ENCODE measurements at regions not wholly inside any gene's neighbourhood (a gene's known extent, or its start where the extent isn't known, plus 50 kb on each side); places are given as distances from the start of the nearest gene placed in this dataset.

GRCh38 chr3:111362381-111363009 lies 179.5 kb upstream of the CD96 start:
- no peak for TF ChIP-seq CTCF (conservative IDR thresholded peaks at IDR 0.05; ENCODE audit: low read depth, low read length)
- no peak for DNase-seq (ENCODE audit: low read depth)
- H3K4me3 ChIP-seq (ENCODE audit: low read depth, low read length), result no peak overlapping the region

DNA sequence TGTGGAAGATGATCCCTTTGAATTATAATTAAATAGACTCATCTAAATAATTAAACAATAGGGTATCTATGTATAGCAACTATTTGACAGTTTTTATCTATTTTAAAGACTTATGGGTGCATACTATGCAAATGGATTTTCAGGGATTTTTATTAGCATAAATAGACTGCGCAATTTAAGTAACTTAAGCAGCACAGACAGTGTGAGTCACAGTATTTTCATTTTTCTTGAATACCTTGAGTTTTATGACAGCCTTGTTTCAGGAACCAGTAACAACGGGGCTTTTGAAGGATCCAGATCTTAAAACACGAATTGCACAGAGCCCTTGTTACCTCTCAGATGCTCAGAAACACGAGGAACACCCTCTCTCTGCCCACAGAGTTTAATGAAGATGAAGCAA lies 175.5 kb upstream of the CD96 start:
- TF ChIP-seq CTCF (conservative IDR thresholded peaks at IDR 0.05; ENCODE audit: low read depth, low read length), result no peak
- no peak for DNase-seq (ENCODE audit: low read depth)
- no peak overlapping the region for H3K4me3 ChIP-seq (ENCODE audit: low read depth, low read length)

GRCh38 chr3:111368056-111368455 lies 173.9 kb upstream of the CD96 start:
- TF ChIP-seq CTCF (conservative IDR thresholded peaks at IDR 0.05; ENCODE audit: low read depth, low read length), result no peak
- no peak for DNase-seq (ENCODE audit: low read depth)
- H3K4me3 ChIP-seq (ENCODE audit: low read depth, low read length), result no peak overlapping the region

- no peak for TF ChIP-seq CTCF (conservative IDR thresholded peaks at IDR 0.05; ENCODE audit: low read depth, low read length)
- DNase-seq (ENCODE audit: low read depth), result no peak
- H3K4me3 ChIP-seq (ENCODE audit: low read depth, low read length), result no peak overlapping the region
Measured at GRCh38 chr3:111369958-111370357, 172.0 kb upstream of the CD96 start.

DNA sequence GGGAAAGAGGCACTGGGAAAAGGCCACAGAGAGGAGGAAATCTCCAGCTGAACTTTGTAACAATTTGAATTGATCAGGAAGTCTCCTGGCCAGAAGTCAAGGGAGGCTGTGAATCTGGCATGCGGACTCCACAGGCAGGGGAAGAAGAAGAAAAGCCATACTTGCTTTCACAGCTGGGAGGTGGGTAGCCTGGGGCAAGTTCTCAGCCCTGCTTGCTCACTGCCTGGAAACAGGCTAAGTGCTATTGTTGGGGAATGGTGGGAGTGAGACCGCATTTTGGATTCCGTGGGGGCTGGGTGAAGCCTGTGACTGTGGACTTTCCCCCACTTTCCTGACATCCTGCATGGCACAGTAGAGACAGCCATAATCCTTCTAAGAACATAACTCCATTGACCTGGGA lies 168.8 kb upstream of the CD96 start:
- H3K4me3 ChIP-seq (ENCODE audit: low read depth, low read length), result no peak overlapping the region
- no peak for TF ChIP-seq CTCF (conservative IDR thresholded peaks at IDR 0.05; ENCODE audit: low read depth, low read length)
- DNase-seq (ENCODE audit: low read depth), result no peak

DNA sequence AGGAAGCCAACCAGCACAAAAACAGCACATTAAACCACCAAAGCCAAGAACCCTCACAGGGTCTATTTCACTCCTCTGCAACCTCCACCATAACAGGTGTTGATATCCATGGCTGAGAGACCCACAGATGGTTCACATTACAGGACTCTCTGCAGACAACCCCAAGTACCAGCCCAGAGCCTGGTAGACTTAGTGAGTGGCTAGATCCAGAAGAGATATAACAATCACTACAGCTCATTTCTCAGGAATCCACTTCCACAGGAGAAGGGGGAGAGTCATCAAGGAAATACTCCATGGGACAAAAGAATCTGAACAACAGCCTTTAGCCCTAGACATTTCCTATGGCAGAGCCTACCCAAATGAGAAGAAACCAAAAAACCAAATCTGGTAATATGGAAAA lies 168.1 kb upstream of the CD96 start:
- TF ChIP-seq CTCF (conservative IDR thresholded peaks at IDR 0.05; ENCODE audit: low read depth, low read length), result no peak

GRCh38 chr3:111385971-111386495 lies 156.0 kb upstream of the CD96 start:
- no peak for TF ChIP-seq CTCF (conservative IDR thresholded peaks at IDR 0.05; ENCODE audit: low read depth, low read length)
- DNase-seq (ENCODE audit: low read depth), result no peak
- no peak overlapping the region for H3K4me3 ChIP-seq (ENCODE audit: low read depth, low read length)

More for the DNA sequence above, 168.1 kb upstream of the CD96 start:
- no peak for DNase-seq (ENCODE audit: low read depth)
- no peak overlapping the region for H3K4me3 ChIP-seq (ENCODE audit: low read depth, low read length)

All from epithelial cell of proximal tubule (primary cell).